H1 (cell line): ENCODE measurements at regions not wholly inside any gene's neighbourhood (a gene's known extent, or its start where the extent isn't known, plus 50 kb on each side); places are given as distances from the start of the nearest gene placed in this dataset.

ENCODE experiments used
- CTCF ChIA-PET: fragments of 300-600 bp; sonication (Branson Sonifier 250); formaldehyde crosslinking; loops from one replicate; lab custom pipeline; 2021; ENCODE audit not compliant: partially characterized antibody; lab: Charles Lee
- POLR2A ChIA-PET: fragments of 300-600 bp; sonication (Branson Sonifier 250); formaldehyde crosslinking; loops from one replicate; lab custom pipeline; 2021; ENCODE audit warnings: inconsistent platforms; ENCODE audit not compliant: partially characterized antibody; lab: Charles Lee
- DNase-seq, 2 experiments: peaks; one replicate each; pipeline versions ENCODE4 v3.0.0 to v3.0.0-alpha.2; 2010 to 2022; ENCODE audit warnings: low spot score in 2 of 2, low read depth in 1 of 2, mixed read lengths in 1 of 2
- FAIRE-seq: peaks from 2 replicates; lab custom pipeline; 2011; peaks lifted over from hg19 to GRCh38; lab: Jason Lieb, UNC
- H2AFZ ChIP-seq: 2 replicates; pipeline ENCODE4 v1.8.1; 2012; ENCODE audit warnings: low read length, inconsistent platforms
- H2AK5ac ChIP-seq: 2 replicates; pipeline ENCODE4 v1.6.1; 2013; ENCODE audit warnings: low read depth, low read length
- H2BK120ac ChIP-seq: replicated peaks from 2 replicates; pipeline ENCODE3; 2013; ENCODE audit warnings: low read depth, low read length, inconsistent platforms
- H2BK12ac ChIP-seq: 2 replicates; pipeline ENCODE4 v1.6.1; 2013; ENCODE audit warnings: low read depth, low read length
- H2BK15ac ChIP-seq: 2 replicates; pipeline ENCODE4 v1.6.1; 2013; ENCODE audit warnings: low read length
- H2BK20ac ChIP-seq: 2 replicates; pipeline ENCODE4 v1.6.1; 2013; ENCODE audit warnings: low read length
- H2BK5ac ChIP-seq: 2 replicates; pipeline ENCODE4 v1.6.1; 2013; ENCODE audit warnings: low read depth, low read length
- H3K14ac ChIP-seq: 2 replicates; pipeline ENCODE4 v1.6.1; 2013; ENCODE audit warnings: inconsistent platforms; ENCODE audit not compliant: insufficient read length
- H3K18ac ChIP-seq: 2 replicates; pipeline ENCODE4 v1.6.1; 2013; ENCODE audit warnings: low read length; ENCODE audit errors: extremely low read depth
- H3K23ac ChIP-seq: 2 replicates; pipeline ENCODE4 v1.6.1; 2013; ENCODE audit warnings: inconsistent platforms; ENCODE audit not compliant: insufficient read length
- H3K23me2 ChIP-seq: 2 replicates; pipeline ENCODE4 v1.6.1; 2013; ENCODE audit warnings: low read depth, low read length
- H3K27ac ChIP-seq: 2 replicates; pipeline ENCODE4 v1.6.1; 2011; ENCODE audit warnings: low read depth, low read length, inconsistent platforms
- H3K27me3 ChIP-seq, 4 experiments: replicated peaks in 1 of 4; 1 replicate in 1 of 4; 2 replicates in 3 of 4; pipeline versions ENCODE4 v1.6.1 to v1.8.1; 2011 to 2013; ENCODE audit warnings: low read length in 3 of 4, mild to moderate bottlenecking in 3 of 4, inconsistent platforms in 2 of 4, mixed read lengths in 2 of 4, moderate library complexity in 1 of 4; ENCODE audit not compliant: control insufficient read depth in 3 of 4, insufficient read depth in 3 of 4; ENCODE audit errors: extremely low read depth in 1 of 4
- H3K36me3 ChIP-seq, 4 experiments: 2 replicates each; pipeline versions ENCODE4 v1.6.1 to v1.8.1; 2011 to 2013; ENCODE audit warnings: mild to moderate bottlenecking in 4 of 4, low read length in 3 of 4, moderate library complexity in 2 of 4, control low read depth in 1 of 4, inconsistent platforms in 1 of 4; ENCODE audit not compliant: insufficient read depth in 4 of 4, control insufficient read depth in 2 of 4
- H3K4ac ChIP-seq: replicated peaks from 2 replicates; pipeline ENCODE3; 2013; ENCODE audit warnings: low read length, low read depth, mixed read lengths, inconsistent platforms; ENCODE audit not compliant: insufficient read length
- H3K4me1 ChIP-seq, 4 experiments: replicated peaks in 1 of 4; 1 replicate in 1 of 4; 2 replicates in 3 of 4; pipeline versions ENCODE4 v1.6.1 to v1.8.1; 2011 to 2013; ENCODE audit warnings: low read length in 3 of 4, inconsistent platforms in 2 of 4, mixed read lengths in 1 of 4; ENCODE audit not compliant: insufficient read depth in 4 of 4, control insufficient read depth in 3 of 4
- H3K4me2 ChIP-seq, 2 experiments: 2 replicates each; pipeline versions ENCODE4 v1.6.1 to v1.8.1; 2011 to 2013; ENCODE audit warnings: low read depth in 2 of 2, low read length in 2 of 2, control low read depth in 1 of 2, inconsistent platforms in 1 of 2, mild to moderate bottlenecking in 1 of 2; ENCODE audit not compliant: insufficient read depth in 1 of 2
- H3K4me3 ChIP-seq, 4 experiments: fragments of 200-600, 300-600 bp in 1 of 4; sonication (generic), shearing (Covaris generic), sonication (Bioruptor Twin) in 1 of 4; 2 replicates each; pipeline versions ENCODE4 v1.5.1 to v1.8.1; 2011 to 2016; ENCODE audit warnings: low read length in 4 of 4, low read depth in 3 of 4, control low read depth in 2 of 4, inconsistent platforms in 2 of 4, mild to moderate bottlenecking in 2 of 4, mixed read lengths in 1 of 4, moderate library complexity in 1 of 4; ENCODE audit not compliant: insufficient read depth in 2 of 4; ENCODE audit errors: extremely low read depth in 1 of 4
- H3K56ac ChIP-seq: replicated peaks from 2 replicates; pipeline ENCODE3; 2013; ENCODE audit warnings: low read depth, mild to moderate bottlenecking, mixed read lengths, low read length, inconsistent platforms; ENCODE audit not compliant: insufficient read length
- H3K79me1 ChIP-seq: 2 replicates; pipeline ENCODE4 v1.6.1; 2013; ENCODE audit warnings: low read depth, low read length, control low read depth
- H3K79me2 ChIP-seq, 2 experiments: 2 replicates each; pipeline versions ENCODE4 v1.6.1 to v1.8.1; 2012 to 2013; ENCODE audit warnings: low read length in 2 of 2, mild to moderate bottlenecking in 2 of 2, inconsistent platforms in 1 of 2; ENCODE audit not compliant: insufficient read depth in 2 of 2, control insufficient read depth in 1 of 2
- H3K9ac ChIP-seq, 4 experiments: replicated peaks in 1 of 4; 1 replicate in 1 of 4; 2 replicates in 3 of 4; pipeline versions ENCODE4 v1.6.1 to v1.8.1; 2011 to 2013; ENCODE audit warnings: low read depth in 3 of 4, low read length in 3 of 4, control low read depth in 2 of 4, mild to moderate bottlenecking in 2 of 4, moderate library complexity in 2 of 4, inconsistent platforms in 1 of 4; ENCODE audit errors: extremely low read depth in 1 of 4
- H3K9me3 ChIP-seq, 2 experiments: 2 replicates each; pipeline versions ENCODE4 v1.6.1 to v1.8.1; 2012 to 2013; ENCODE audit warnings: mild to moderate bottlenecking in 2 of 2, moderate library complexity in 2 of 2, control low read depth in 1 of 2, inconsistent platforms in 1 of 2, low read depth in 1 of 2, low read length in 1 of 2, mixed read lengths in 1 of 2; ENCODE audit not compliant: insufficient read depth in 2 of 2
- H4K20me1 ChIP-seq, 2 experiments: replicated peaks in 1 of 2; 2 replicates each; pipeline versions ENCODE3 to v1.8.1; 2011 to 2013; ENCODE audit warnings: inconsistent platforms in 2 of 2, low read length in 2 of 2, mild to moderate bottlenecking in 1 of 2; ENCODE audit not compliant: insufficient read depth in 2 of 2, control insufficient read depth in 1 of 2
- H4K5ac ChIP-seq: 2 replicates; pipeline ENCODE4 v1.6.1; 2013; ENCODE audit warnings: low read length, low read depth, mixed read lengths, inconsistent platforms; ENCODE audit not compliant: insufficient read length
- H4K8ac ChIP-seq: 2 replicates; pipeline ENCODE4 v1.8.0; 2013; ENCODE audit warnings: mild to moderate bottlenecking, moderate library complexity, low read length, inconsistent platforms; ENCODE audit not compliant: insufficient read depth; ENCODE audit errors: extremely low read depth
- H4K91ac ChIP-seq: replicated peaks from 2 replicates; pipeline ENCODE3; 2013; ENCODE audit warnings: low read length, mixed read lengths, inconsistent platforms; ENCODE audit not compliant: insufficient read length
- GABPA ChIP-seq: IDR thresholded peaks from 2 replicates; pipeline ENCODE4 v1.6.1; 2011; ENCODE audit warnings: mild to moderate bottlenecking, low read length, moderate library complexity, borderline replicate concordance; ENCODE audit not compliant: insufficient read depth
- MAFK ChIP-seq: IDR thresholded peaks from 2 replicates; pipeline ENCODE4 v1.6.1; 2012; ENCODE audit warnings: low read depth, mild to moderate bottlenecking, improper control_type of control experiment, low read length
- WGBS, 2 experiments: shearing (Covaris generic) in 1 of 2; methylation state at CpG; one replicate each; pipeline versions ENCODE4 v1.1.6 to v1.1.7; 2013 to 2015; ENCODE audit warnings: low lambda C conversion rate in 2 of 2, mixed read lengths in 2 of 2, inconsistent platforms in 1 of 2, low coverage in 1 of 2, missing lambda C conversion rate in 1 of 2; ENCODE audit not compliant: insufficient replicate concordance in 2 of 2, insufficient coverage in 1 of 2, insufficient read length in 1 of 2; ENCODE audit errors: extremely low coverage in 1 of 2, missing lambda C conversion rate in 1 of 2; 5-methylcytosine and 5-hydroxymethylcytosine counted together

GRCh38 chr10:60487543-60487942 lies 97.9 kb upstream of the ANK3 start:
- Histone ChIP-seq H2BK5ac (no peak overlapping the region), H2AFZ (no peak overlapping the region), H3K9me3 (no peaks in the 10 kb centered on the region), H3K79me2 (no peaks in the 10 kb centered on the region), H2BK12ac (no peak overlapping the region), H3K4ac (no peak overlapping the region), H2BK20ac (no peak overlapping the region), H3K23me2 (no peaks in the 10 kb centered on the region), H2BK15ac (no peak overlapping the region), H2BK120ac (no peak overlapping the region), H3K18ac (no peak overlapping the region), H3K4me1 (no peaks in the 10 kb centered on the region), H3K27ac (no peak overlapping the region), H3K36me3 (no peaks in the 10 kb centered on the region), H4K91ac (no peak overlapping the region), H3K14ac (no peak overlapping the region), H4K8ac (no peak overlapping the region), H3K4me3 (no peak overlapping the region), H3K9ac (no peak overlapping the region), H2AK5ac (no peak overlapping the region), H4K20me1 (no peaks in the 10 kb centered on the region), H3K4me2 (no peak overlapping the region), H3K79me1 (no peaks in the 10 kb centered on the region), H3K56ac (no peak overlapping the region), H3K23ac (no peak overlapping the region), H3K27me3 (no peaks in the 10 kb centered on the region), H4K5ac (no peak overlapping the region)
- WGBS, 2 experiments, result 82% methylated on average over 9 of the region's 9 CpGs; no CpG with 5 or more reads in 1 of the 2 experiments
- DNase-seq (no peak), FAIRE-seq (no peak)
- CTCF ChIA-PET, result no interaction called here
- TF ChIP-seq MAFK, result peak; percentile 28; the same call in 1 of the 2 replicates
- TF ChIP-seq GABPA, result no peak
- POLR2A ChIA-PET, result no interaction called here
